Left ventricle myocardium inferior (tissue), 1 donor: ENCODE measurements at regions not wholly inside any gene's neighbourhood (a gene's known extent, or its start where the extent isn't known, plus 50 kb on each side); places are given as distances from the start of the nearest gene placed in this dataset.

Experiments used
- DNase-seq: peaks from one replicate; pipeline ENCODE4 v3.0.0-alpha.2; 2020
- H3K27ac ChIP-seq: fragments of 200-600 bp; replicated peaks from 2 replicates; pipeline ENCODE4 v1.8.0; 2021
- H3K27me3 ChIP-seq: fragments of 200-600 bp; 2 replicates; pipeline ENCODE4 v1.8.0; 2021; ENCODE audit warnings: low read depth
- H3K36me3 ChIP-seq: fragments of 200-600 bp; 2 replicates; pipeline ENCODE4 v1.8.0; 2021
- H3K4me1 ChIP-seq: fragments of 200-600 bp; 2 replicates; pipeline ENCODE4 v1.8.0; 2021
- H3K4me3 ChIP-seq: fragments of 200-600 bp; 2 replicates; pipeline ENCODE4 v1.8.0; 2021; ENCODE audit warnings: mild to moderate bottlenecking, moderate library complexity
- H3K9me3 ChIP-seq: fragments of 200-600 bp; replicated peaks from 2 replicates; pipeline ENCODE4 v1.8.0; 2021
- intact Hi-C: fragments of 100-400 bp; cut with micrococcal nuclease; formaldehyde crosslinking; loops from one replicate; pipeline ENCODE4 v1.11.0; 2022
- TF ChIP-seq, protein P1 (sequence below): fragments of 200-600 bp; IDR thresholded peaks from 2 replicates; pipeline ENCODE4 v1.8.0; 2021; ENCODE audit warnings: antibody characterized with exemption, mild to moderate bottlenecking, borderline replicate concordance
- donor health status: DM: no; HTN: yes; CAD: no; lungs with severe emphysema.

DNA sequence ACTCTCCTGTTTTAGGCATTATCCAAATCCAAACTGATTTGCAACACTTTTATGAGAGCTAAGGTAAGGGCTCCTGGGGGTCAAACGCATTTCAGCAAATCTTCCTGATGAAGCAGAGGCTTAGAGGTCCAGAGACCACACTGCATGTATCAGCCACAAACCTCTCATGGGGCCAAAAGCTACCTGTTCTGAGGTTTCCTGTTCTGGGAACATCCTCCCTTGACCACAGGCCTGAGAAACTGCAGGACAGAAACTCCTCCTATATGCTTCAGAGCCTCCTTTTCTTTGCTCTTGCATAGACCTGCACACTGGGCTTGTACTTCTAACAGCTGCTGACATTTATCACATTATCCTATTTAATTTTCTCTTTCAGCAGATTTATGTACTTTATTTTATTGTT lies 92.6 kb downstream of the OR2K2 start:
- Histone ChIP-seq H3K4me1 (no peaks in the 10 kb centered on the region), H3K27ac (no peak overlapping the region), H3K36me3 (no peaks in the 10 kb centered on the region), H3K9me3 (no peaks in the 10 kb centered on the region), H3K4me3 (no peak overlapping the region), H3K27me3 (no peaks in the 10 kb centered on the region)
- intact Hi-C loops: no loop called here
- TF ChIP-seq, protein P1, sequence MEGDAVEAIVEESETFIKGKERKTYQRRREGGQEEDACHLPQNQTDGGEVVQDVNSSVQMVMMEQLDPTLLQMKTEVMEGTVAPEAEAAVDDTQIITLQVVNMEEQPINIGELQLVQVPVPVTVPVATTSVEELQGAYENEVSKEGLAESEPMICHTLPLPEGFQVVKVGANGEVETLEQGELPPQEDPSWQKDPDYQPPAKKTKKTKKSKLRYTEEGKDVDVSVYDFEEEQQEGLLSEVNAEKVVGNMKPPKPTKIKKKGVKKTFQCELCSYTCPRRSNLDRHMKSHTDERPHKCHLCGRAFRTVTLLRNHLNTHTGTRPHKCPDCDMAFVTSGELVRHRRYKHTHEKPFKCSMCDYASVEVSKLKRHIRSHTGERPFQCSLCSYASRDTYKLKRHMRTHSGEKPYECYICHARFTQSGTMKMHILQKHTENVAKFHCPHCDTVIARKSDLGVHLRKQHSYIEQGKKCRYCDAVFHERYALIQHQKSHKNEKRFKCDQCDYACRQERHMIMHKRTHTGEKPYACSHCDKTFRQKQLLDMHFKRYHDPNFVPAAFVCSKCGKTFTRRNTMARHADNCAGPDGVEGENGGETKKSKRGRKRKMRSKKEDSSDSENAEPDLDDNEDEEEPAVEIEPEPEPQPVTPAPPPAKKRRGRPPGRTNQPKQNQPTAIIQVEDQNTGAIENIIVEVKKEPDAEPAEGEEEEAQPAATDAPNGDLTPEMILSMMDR: no peak
- DNase-seq: no peak

DNA sequence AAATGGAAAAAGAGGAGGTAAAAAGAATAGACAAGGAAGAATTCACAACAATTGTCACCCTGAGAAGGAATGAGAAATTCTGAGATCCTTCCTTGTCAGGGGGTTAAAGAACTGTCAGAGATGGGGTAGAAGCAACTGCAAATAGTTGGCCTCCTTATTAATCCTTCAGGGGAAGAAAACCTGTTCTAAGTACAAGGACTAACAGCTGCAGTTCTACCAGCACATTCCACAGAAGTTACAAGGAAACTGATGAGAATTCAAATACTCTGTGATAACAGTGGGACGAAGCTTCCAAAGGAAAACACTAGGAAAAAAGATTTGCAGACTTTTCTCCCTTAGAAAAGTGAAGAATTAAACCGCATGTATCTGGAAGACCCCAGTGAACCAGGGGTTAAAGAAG lies 93.7 kb downstream of the OR2K2 start:
- intact Hi-C loops: no loop called here
- H3K4me3 ChIP-seq: no peak overlapping the region
- DNase-seq: no peak
- no peaks in the 10 kb centered on the region for H3K4me1 ChIP-seq
- TF ChIP-seq, protein P1: no peak
- H3K9me3 ChIP-seq: no peaks in the 10 kb centered on the region
- no peaks in the 10 kb centered on the region for H3K27me3 ChIP-seq
- no peaks in the 10 kb centered on the region for H3K36me3 ChIP-seq
- H3K27ac ChIP-seq: no peak overlapping the region

DNA sequence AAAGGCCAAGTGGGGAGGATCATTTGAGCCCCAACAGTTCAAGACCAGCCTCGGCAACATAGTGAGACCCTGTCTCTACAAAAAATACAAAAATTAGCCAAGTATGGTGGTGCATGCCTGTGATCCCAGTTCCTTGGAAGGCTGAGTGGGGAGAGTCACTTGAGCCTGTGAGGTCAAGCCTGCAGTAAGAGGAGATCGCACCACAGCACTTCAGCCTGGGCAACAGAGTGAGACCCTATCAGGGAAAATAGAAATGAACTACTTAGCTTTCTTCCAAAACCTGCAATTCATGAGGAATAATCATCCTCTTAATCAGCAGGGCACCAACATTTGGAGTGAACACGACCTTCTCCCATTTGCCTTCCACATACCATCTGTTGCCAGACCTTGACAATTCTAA lies 96.1 kb downstream of the OR2K2 start:
- no peaks in the 10 kb centered on the region for H3K9me3 ChIP-seq
- H3K4me3 ChIP-seq: no peak overlapping the region
- no peaks in the 10 kb centered on the region for H3K27me3 ChIP-seq
- H3K27ac ChIP-seq: no peak overlapping the region
- no peak for DNase-seq
- intact Hi-C loops: no loop called here
- no peaks in the 10 kb centered on the region for H3K4me1 ChIP-seq
- no peaks in the 10 kb centered on the region for H3K36me3 ChIP-seq
- TF ChIP-seq, protein P1: no peak

DNA sequence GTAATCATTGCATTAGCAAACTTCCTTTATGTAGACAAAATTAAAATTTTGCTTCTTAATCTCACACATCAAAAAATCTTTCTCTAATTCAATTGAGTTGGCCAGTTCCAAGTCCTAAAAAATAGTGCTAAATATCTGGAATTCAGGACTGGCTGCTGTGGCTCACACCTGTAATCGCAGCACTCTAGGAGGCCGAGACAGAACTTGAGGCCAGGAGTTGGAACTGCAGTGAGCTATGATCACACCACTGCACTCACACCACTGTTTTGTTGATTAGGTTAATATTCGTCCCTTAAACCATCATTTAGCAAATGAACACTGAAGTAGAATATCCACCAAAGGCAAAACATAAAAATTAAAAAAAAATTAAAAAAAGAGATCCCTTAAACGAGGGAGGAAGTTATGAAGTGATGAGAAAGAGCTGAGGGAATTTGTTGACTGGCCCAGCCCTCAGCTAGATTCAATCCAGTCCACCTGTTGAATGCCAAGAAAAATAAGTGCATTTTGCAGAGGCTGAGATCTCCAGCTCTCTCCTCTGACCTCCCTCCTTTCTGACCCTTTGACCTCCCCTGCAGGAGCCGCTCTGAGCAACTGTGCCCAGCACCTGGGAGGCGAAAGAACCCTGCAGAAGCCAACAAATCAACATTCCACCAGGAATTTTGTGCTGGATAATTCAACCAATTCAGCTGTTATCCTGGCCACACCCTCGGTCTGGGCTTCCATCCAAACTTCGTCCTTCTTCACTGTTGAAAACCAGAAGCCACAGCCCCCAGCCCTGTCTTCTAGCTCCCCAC lies 96.8 kb downstream of the OR2K2 start:
- H3K4me1 ChIP-seq: no peaks in the 10 kb centered on the region
- no peak overlapping the region for H3K4me3 ChIP-seq
- H3K27me3 ChIP-seq: no peaks in the 10 kb centered on the region
- peaks cover 3% of the 10 kb centered on the region for H3K9me3 ChIP-seq
- H3K36me3 ChIP-seq: no peaks in the 10 kb centered on the region
- TF ChIP-seq, protein P1: no peak
- no peak for DNase-seq
- intact Hi-C loops: no loop called here
- peak overlapping the region; percentile 8 for H3K27ac ChIP-seq

GRCh38 chr9:111231801-111232580 lies 98.0 kb downstream of the OR2K2 start:
- Histone ChIP-seq H3K27ac (no peak overlapping the region), H3K4me3 (no peak overlapping the region), H3K27me3 (no peaks in the 10 kb centered on the region), H3K36me3 (no peaks in the 10 kb centered on the region), H3K4me1 (no peaks in the 10 kb centered on the region), H3K9me3 (peaks cover 15% of the 10 kb centered on the region)
- intact Hi-C loops: no loop called here
- TF ChIP-seq, protein P1: no peak
- DNase-seq: no peak
